GM19467 (cell line): ENCODE measurements at regions not wholly inside any gene's neighbourhood (a gene's known extent, or its start where the extent isn't known, plus 50 kb on each side); places are given as distances from the start of the nearest gene placed in this dataset.
A peak's percentile ranks its signal among the peaks of the same experiment; 100 is the strongest.
"Not testable (repeated sequence)": the region's sequence is repeated elsewhere in the genome, so short reads cannot be mapped to it uniquely, and the experiment has no call there.

Experiments used
- ATAC-seq: cut with Tn5 transposase; IDR thresholded peaks from one replicate; pipeline ENCODE4 v1.9.1; 2021; ENCODE audit warnings: mild to moderate bottlenecking, moderate library complexity; ENCODE audit not compliant: unreplicated experiment

DNA sequence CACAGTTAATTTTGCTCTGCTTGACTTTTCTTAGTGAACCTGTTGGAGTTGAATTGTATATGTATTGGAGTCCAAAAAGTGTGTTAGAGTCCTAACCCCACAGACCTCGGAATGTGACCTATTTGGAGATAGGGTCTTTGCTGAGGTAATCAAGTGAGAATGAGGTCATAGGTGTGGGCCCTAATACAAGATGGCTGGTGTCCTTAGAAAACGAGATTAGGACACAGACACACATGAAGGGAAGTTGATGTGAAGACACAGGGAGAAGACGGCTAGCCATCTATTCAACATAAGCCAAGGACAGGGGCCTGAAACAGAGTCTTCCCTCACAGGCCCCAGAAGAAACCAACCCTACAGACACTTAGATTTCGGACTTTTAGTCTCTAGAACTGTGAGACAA is 260.6 kb upstream of the NEBL start:
- no peak for ATAC-seq

DNA sequence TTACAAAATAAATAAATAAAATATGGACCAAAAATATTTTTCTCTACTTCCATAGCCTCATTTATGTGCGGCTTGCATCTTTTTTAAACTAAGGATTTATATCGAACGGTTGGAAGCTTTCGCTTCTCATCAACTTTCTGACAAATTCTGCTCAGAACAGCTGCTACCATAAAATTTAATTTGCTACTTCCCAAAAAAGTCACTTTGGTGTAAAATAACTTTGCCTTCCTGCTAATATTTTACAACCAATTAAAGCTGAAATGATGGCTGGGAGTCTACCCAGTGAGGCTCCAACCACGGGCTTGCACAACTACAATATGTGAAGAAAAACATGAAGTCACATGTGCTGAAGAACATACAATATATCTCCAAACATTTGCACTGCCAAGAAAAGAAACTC is 253.1 kb upstream of the NEBL start:
- ATAC-seq = no peak

DNA sequence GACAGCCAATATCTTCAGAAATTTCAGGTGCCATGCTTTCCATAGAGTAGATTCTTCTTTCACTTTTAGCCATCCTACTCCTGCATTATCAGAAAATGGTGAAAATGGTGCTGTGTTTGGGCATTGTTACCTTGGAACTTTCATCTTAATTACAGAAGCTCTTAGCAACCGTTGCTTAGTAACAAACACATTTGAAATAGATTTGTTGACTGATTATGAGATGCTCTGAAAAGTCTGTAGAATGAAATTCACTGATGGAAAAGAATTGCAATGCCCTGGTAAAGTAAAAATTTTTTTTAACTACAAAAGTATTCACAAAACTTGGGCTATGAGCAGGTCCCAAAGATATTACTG is 249.3 kb upstream of the NEBL start:
- ATAC-seq = no peak

- ATAC-seq = no peak
Measured at GRCh38 chr10:21145751-21146435, 248.8 kb upstream of the NEBL start.

DNA sequence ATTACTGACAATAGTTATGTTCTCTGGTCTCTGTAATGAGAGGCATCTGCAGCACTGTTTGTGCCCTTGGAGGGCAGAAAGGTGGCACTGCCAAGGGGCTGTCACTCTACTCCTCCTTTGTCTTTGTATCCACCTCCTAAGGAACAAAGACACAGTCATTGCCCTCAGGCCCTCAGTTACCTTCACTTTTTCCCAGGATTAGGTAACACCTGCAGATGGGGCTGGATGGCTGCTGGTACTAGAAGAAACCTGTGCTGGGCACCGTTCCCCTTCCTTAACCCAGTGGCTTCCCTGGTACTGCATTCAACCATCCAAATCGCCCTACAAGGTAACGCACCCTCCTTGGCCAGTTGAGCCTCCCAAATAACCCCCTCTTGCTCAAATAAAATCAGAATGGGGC is 246.9 kb upstream of the NEBL start:
- ATAC-seq = no peak

DNA sequence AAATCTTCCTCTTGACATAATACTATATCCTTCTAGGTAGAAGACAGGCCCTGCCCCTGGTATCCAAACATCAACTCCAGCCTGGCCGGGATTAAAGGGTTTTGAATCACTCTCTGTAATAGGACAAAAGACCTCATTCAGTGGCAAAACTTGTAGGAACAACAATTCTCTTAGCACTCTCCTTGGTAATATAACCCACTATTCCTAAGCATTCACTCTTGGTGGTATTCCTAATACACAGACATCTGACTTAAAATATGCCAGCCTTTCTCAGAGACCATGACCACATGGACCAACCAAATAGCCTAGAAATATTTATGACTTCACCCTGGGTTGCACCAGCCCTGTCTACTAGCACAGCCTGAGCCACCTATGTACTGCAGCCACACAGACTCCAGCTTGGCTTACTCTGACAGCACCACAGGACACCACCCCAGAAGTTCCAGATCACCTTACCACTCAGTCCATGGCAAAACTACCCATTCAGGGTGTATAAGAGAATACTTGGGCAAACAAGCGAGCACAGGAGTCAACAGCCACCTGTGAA is 244.9 kb upstream of the NEBL start:
- no peak for ATAC-seq

GRCh38 chr10:21138769-21139340 is 241.7 kb upstream of the NEBL start:
- ATAC-seq = no peak

DNA sequence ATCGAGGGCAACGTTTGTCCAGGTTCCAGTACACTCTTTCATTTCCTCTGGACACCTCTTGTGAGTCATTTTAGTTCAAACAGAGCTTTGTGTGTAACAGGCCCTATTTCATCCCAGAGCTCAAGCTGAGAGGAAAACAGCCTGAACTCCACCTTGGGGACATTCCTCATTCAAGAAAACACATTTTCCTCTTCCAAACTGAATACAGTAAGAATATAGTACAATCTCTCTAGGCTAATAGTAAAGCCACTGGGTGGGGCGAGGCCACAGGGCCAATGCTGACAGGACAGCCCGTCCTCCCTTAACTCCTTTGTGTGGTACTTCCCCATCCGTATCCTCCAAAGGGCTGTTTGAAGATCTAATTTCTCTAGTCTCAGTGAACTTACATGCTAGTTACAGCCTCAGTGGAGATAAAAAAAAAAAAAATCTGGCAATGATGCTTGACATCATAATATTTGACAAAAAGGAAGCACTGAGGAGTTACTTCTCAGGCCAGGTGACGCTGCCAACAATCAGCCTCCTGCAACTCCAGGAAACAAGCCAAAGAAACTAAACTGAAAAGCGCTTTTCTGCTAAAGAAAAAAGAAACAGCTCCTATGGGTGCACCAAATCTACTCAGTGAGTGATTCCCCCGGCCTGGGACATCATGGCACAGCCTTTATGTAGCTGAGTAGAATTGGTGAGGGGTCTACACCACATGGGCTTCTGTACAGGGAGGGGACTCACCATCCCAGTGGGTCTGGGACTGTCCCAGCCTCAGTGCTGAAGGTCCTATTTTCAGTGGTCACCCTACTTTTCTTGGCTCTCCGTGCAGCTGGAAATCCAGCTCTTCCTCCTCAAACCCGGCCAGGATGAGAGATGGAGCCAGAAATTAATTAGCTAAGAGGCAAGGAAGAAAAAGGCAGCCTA is 238.2 kb upstream of the NEBL start:
- ATAC-seq = no peak

DNA sequence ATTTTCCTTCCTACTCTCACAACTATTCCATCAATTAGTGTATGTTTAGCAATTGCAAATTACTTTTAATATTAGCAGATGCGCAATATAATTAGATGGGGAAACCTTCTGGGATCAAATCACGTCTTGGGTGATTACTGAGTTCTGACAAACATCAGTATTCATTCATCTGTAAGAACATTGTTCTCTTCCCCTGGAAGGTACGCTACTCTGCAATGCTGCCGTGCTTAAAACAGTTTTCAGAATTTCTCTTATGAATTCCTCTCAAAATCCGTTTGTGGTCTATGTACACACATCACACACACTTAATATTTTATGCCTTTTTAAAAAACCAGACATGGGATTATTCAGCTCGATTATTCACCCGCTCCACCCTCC is 237.5 kb upstream of the NEBL start:
- no peak for ATAC-seq

DNA sequence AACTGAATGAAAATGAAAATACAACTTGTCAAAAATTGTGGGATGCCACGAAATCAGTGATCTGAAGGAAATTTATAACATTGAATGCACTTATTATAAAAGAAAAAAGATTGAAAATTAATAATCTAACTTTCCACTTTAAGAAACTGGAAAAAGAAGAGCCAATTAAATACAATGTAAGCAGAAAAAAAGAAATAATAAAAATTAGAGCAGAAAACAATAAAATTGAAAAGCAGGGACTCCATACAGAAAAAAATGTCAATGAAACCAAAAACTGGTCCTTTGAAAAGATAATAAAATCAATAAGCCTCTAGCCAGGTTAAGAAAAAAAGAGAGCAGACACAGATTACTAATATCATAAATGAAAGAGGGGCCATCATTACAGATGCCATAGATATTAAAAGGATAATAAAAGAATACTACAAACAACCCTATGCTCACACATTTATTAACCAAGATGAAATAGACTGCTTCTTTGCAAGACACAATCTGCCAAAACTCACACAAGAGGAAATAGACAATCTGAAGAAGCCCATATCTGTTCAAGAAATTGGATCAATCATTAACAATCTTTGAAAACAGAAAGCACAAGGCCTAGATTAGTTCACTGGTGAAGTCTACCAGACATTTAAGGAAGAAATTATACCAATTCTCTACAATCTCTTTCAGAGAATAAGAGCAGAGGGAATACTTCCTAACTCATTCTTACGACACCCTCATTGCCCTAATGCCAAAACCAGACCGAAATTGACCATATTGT is 233.8 kb upstream of the NEBL start:
- peak; percentile 66 for ATAC-seq

DNA sequence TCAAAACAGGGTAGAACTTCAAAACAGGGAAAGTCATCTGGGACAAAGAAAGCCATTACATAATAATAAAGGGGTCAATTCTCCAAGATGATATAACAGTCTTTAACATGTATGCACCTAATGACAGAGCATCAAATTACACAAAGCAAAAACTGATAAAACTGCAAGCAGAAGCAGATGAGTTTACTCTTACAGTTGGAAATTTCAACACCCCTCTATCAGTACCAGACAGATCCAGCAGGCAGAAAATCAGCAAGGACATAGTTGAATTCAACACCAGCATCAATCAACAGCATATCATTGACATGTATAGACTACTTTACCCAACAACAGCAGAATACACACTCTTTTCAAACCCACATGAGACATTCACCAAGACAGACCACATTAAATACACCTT is 233.0 kb upstream of the NEBL start:
- no peak for ATAC-seq

DNA sequence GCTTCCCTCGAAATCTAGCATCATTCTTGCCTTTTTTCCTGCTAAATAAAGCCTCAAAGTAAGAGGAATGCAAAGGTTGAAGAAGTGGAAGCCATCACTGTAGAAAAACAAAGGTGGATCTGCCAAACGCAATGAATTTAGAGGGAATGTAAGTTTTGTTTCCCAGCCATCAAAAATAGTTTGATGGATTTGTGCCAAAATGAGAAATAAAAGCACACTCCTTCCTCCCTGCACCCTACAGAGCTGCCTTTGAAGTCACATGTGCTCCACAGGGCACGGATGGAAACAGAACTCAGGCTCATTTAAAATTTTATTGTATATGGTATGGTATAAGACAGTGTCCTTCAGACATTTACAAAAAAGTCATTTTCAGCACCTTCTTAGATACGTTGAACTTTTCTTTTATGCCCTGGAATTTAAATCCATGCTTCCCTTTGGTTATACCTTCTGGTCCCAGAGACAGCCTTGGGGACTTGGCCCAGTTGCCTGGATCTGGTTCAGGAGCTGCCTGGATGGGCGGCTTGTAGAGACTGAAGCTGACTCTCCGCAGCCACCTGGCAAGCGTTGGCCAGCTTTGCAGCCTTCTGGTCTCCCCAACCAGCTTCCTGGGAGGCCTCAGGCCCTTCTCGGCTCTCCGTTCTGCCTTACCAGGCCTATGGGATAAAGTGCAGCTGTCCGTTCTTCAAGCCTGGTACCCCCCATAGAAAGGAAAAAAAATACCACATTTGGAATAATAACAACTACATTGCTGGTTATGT is 228.5 kb upstream of the NEBL start:
- ATAC-seq = no peak

DNA sequence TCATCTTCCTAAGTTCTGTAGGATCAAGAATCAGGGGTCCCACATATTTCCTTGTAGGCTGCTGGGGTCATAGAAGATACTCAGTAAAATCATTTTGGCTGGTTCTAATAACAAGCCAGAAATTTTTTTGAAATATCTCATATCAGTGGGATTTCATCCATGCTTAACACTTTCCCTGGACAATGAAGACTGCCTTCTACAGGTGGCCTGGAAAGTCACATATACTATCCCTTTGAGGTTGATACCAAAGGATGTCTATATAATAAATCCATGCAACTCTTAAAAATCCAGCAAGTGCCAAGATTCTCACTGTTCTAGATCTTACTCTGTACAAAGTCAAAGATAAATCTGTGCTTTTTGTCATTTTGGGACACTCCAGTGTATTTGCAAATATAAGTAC is 225.8 kb upstream of the NEBL start:
- no peak for ATAC-seq

GRCh38 chr10:21121822-21122221 is 224.7 kb upstream of the NEBL start:
- ATAC-seq = not testable (repeated sequence)

DNA sequence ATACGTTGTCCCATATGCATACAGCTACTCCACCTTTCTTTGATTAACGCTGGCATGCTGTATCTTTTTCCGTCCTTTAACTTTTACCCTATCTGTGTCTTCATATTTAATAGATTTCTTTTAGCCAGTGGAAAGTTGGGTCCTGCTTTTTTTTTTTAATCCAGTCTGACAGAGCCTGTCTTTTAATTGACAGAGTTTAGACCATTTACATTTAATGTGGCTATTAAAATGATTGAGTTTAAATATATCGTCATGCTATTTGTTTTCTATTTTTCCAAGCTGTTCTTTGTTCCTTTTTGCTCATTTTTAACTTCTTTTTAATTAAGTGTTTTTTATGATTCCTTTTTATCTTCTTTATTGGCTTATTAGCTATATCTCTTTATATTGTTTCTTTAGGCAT is 217.6 kb upstream of the NEBL start:
- ATAC-seq = no peak

DNA sequence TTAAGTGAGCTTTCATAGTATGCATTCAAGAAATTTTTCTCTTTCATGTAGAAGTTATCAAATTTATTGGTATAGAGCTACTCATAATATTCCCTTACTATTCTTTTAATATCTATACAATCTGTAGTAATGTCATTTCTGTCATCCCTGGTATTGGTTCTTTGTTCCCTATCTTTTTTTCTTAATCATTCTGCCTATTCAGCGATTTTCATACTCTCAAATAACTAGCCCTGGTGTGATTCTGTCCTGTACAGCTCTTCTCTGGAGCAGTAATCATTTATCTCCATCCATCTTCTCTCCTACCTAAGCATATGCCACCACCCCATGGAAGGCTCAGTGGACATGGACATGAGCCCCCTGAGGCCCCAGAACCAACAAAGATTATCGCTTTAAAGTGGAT is 213.2 kb upstream of the NEBL start:
- ATAC-seq = no peak

- ATAC-seq = not testable (repeated sequence)
Measured at GRCh38 chr10:21106931-21107330, 209.8 kb upstream of the NEBL start.

DNA sequence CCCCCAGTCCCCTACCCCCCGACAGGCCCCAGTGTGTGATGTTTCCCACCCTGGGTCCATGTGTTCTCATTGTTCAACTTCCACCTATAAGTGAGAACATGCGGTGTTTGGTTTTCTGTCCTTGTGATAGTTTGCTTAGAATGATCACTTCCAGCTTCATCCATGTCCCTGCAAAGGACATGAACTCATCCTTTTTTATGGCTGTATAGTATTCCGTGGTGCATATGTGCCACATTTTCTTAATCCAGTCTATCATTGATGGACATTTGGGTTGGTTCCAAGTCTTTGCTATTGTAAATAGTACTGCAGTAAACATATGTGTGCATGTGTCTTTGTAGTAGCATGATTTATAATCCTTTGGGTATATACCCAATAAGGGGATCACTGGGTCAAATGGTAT is 208.2 kb upstream of the NEBL start:
- ATAC-seq = not testable (repeated sequence)

DNA sequence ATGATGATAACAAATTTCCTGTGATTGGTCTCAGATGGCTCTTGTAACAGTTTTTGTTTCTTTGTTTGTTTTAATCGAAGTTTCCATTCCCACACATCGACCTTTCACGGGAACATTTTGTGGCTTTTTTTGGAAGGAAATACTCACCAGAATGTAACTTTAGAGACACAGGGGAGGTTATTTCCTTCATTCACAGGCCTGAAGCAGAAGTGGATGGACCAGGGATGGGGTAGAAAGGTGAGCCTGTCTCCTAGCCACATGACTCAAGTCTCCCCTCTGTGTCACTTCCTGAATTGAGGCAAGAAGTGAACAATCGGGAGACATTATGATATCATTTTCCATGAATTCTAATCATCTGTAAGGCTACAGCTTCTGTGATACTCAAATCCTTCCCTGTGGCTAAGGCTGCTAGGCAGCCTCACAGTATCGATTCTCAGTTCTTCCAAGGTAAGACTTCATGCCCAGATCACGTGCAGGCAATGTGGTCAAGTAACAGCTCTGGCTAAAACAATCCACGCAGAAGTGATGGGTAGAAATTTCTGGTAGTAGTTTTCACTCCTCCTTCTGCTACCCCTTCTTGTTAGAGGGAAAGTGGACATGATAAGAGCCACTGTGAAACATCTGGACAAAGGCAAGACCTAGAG is 203.9 kb upstream of the NEBL start:
- ATAC-seq = no peak

DNA sequence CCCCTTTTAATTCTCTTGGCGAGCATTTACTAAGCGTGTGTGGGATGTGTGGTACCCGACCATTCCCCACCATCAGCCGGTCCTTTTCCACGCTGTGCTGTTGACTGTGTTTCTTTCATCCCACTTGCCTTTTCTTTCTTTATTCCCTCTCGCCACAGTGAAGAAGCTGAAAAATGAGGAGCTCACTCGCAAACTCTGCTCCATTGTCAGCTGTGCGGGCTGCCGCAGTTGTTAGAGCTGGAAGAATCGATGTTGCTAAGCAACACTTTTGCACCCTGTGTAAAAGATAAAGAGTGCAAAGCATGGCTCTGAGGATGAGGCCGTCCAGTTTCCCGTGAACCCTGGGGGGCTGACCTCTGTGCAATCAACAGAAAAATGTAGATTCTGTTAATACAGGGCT is 203.1 kb upstream of the NEBL start:
- ATAC-seq = no peak
